ENCODE measurements at regions not wholly inside any gene's neighbourhood (a gene's known extent, or its start where the extent isn't known, plus 50 kb on each side); places are given as distances from the start of the nearest gene placed in this dataset.
"Not testable (repeated sequence)": the region's sequence is repeated elsewhere in the genome, so short reads cannot be mapped to it uniquely, and the experiment has no call there.

- Histone ChIP-seq H3K4me1 (ENCODE audit: insufficient read depth, low read length, poor library complexity, severe bottlenecking) (no peaks in the 10 kb centered on the region), H3K36me3 (ENCODE audit: insufficient read depth, low read length) (no peaks in the 10 kb centered on the region), H3K9me2 (replicated peaks; ENCODE audit: low read depth, low read length) (no peaks in the 10 kb centered on the region), H3K4me2 (ENCODE audit: low read depth, low read length, poor library complexity, severe bottlenecking) (no peak overlapping the region), H4K20me1 (ENCODE audit: insufficient read depth, low read length, poor library complexity, severe bottlenecking) (no peaks in the 10 kb centered on the region), H3K9ac (ENCODE audit: low read depth, low read length, poor library complexity, severe bottlenecking) (no peak overlapping the region), H3K4me3 (ENCODE audit: low read length, poor library complexity, severe bottlenecking) (no peak overlapping the region), H3K27me3 (ENCODE audit: insufficient read depth, low read length, poor library complexity, severe bottlenecking) (no peaks in the 10 kb centered on the region), H3K79me2 (ENCODE audit: insufficient read depth, low read length) (no peaks in the 10 kb centered on the region), H2AFZ (ENCODE audit: low read length) (no peak overlapping the region), H3F3A (ENCODE audit: low read depth) (no peaks in the 10 kb centered on the region), H3K9me3 (ENCODE audit: insufficient read depth, low read depth, low read length) (no peaks in the 10 kb centered on the region)
- TF ChIP-seq CTCF (conservative IDR thresholded peaks at IDR 0.05; ENCODE audit: low read length) (no peak), EZH2phosphoT487 (IDR thresholded peaks at IDR 0.05; ENCODE audit: borderline replicate concordance) (no peak)
Observed at GRCh38 chr7:85805249-85805648, 618.4 kb upstream of the SEMA3D start.

GRCh38 chr7:85802211-85802610 is 615.4 kb upstream of the SEMA3D start:
- H3F3A ChIP-seq (ENCODE audit: low read depth): no peaks in the 10 kb centered on the region
- TF ChIP-seq EZH2phosphoT487 (IDR thresholded peaks at IDR 0.05; ENCODE audit: borderline replicate concordance): no peak
- TF ChIP-seq CTCF (conservative IDR thresholded peaks at IDR 0.05; ENCODE audit: low read length): no peak
- no peak overlapping the region for H2AFZ ChIP-seq (ENCODE audit: low read length)
- no peaks in the 10 kb centered on the region for H4K20me1 ChIP-seq (ENCODE audit: insufficient read depth, low read length, poor library complexity, severe bottlenecking)
- H3K4me2 ChIP-seq (ENCODE audit: low read depth, low read length, poor library complexity, severe bottlenecking): no peak overlapping the region
- H3K79me2 ChIP-seq (ENCODE audit: insufficient read depth, low read length): no peaks in the 10 kb centered on the region
- no peaks in the 10 kb centered on the region for H3K36me3 ChIP-seq (ENCODE audit: insufficient read depth, low read length)
- no peaks in the 10 kb centered on the region for H3K4me1 ChIP-seq (ENCODE audit: insufficient read depth, low read length, poor library complexity, severe bottlenecking)
- H3K9ac ChIP-seq (ENCODE audit: low read depth, low read length, poor library complexity, severe bottlenecking): no peak overlapping the region
- no peak overlapping the region for H3K4me3 ChIP-seq (ENCODE audit: low read length, poor library complexity, severe bottlenecking)
- H3K27me3 ChIP-seq (ENCODE audit: insufficient read depth, low read length, poor library complexity, severe bottlenecking): no peaks in the 10 kb centered on the region
- no peaks in the 10 kb centered on the region for H3K9me2 ChIP-seq (replicated peaks; ENCODE audit: low read depth, low read length)
- no peaks in the 10 kb centered on the region for H3K9me3 ChIP-seq (ENCODE audit: insufficient read depth, low read depth, low read length)

GRCh38 chr7:85796956-85797355 is 610.1 kb upstream of the SEMA3D start:
- H3K9ac ChIP-seq (ENCODE audit: low read depth, low read length, poor library complexity, severe bottlenecking): no peak overlapping the region
- no peaks in the 10 kb centered on the region for H3K79me2 ChIP-seq (ENCODE audit: insufficient read depth, low read length)
- no peaks in the 10 kb centered on the region for H4K20me1 ChIP-seq (ENCODE audit: insufficient read depth, low read length, poor library complexity, severe bottlenecking)
- no peaks in the 10 kb centered on the region for H3K36me3 ChIP-seq (ENCODE audit: insufficient read depth, low read length)
- H3K4me2 ChIP-seq (ENCODE audit: low read depth, low read length, poor library complexity, severe bottlenecking): no peak overlapping the region
- H3K27me3 ChIP-seq (ENCODE audit: insufficient read depth, low read length, poor library complexity, severe bottlenecking): no peaks in the 10 kb centered on the region
- no peaks in the 10 kb centered on the region for H3K9me3 ChIP-seq (ENCODE audit: insufficient read depth, low read depth, low read length)
- no peak for TF ChIP-seq CTCF (conservative IDR thresholded peaks at IDR 0.05; ENCODE audit: low read length)
- TF ChIP-seq EZH2phosphoT487 (IDR thresholded peaks at IDR 0.05; ENCODE audit: borderline replicate concordance): no peak
- H3K9me2 ChIP-seq (replicated peaks; ENCODE audit: low read depth, low read length): no peaks in the 10 kb centered on the region
- H3K4me1 ChIP-seq (ENCODE audit: insufficient read depth, low read length, poor library complexity, severe bottlenecking): no peaks in the 10 kb centered on the region
- no peaks in the 10 kb centered on the region for H3F3A ChIP-seq (ENCODE audit: low read depth)
- H2AFZ ChIP-seq (ENCODE audit: low read length): no peak overlapping the region
- H3K4me3 ChIP-seq (ENCODE audit: low read length, poor library complexity, severe bottlenecking): no peak overlapping the region

GRCh38 chr7:85791098-85791497 is 604.2 kb upstream of the SEMA3D start:
- not testable (repeated sequence) for H3F3A ChIP-seq (ENCODE audit: low read depth); H3K4me2 ChIP-seq (ENCODE audit: low read depth, low read length, poor library complexity, severe bottlenecking); H3K9ac ChIP-seq (ENCODE audit: low read depth, low read length, poor library complexity, severe bottlenecking); H3K79me2 ChIP-seq (ENCODE audit: insufficient read depth, low read length); H3K4me3 ChIP-seq (ENCODE audit: low read length, poor library complexity, severe bottlenecking); H2AFZ ChIP-seq (ENCODE audit: low read length); H3K27me3 ChIP-seq (ENCODE audit: insufficient read depth, low read length, poor library complexity, severe bottlenecking); H3K9me2 ChIP-seq (replicated peaks; ENCODE audit: low read depth, low read length); H4K20me1 ChIP-seq (ENCODE audit: insufficient read depth, low read length, poor library complexity, severe bottlenecking); H3K9me3 ChIP-seq (ENCODE audit: insufficient read depth, low read depth, low read length); H3K4me1 ChIP-seq (ENCODE audit: insufficient read depth, low read length, poor library complexity, severe bottlenecking); H3K36me3 ChIP-seq (ENCODE audit: insufficient read depth, low read length)

Measured in Loucy (cell line).